Sigmoid colon (tissue), 6 donors: ENCODE measurements at regions not wholly inside any gene's neighbourhood (a gene's known extent, or its start where the extent isn't known, plus 50 kb on each side); places are given as distances from the start of the nearest gene placed in this dataset.

Source experiments
- DNase-seq: peaks from one replicate; pipeline ENCODE4 v3.0.0-alpha.2; 2019
- H3K27ac ChIP-seq, 4 donors: fragments of 200-600 bp; sonication (generic); one replicate each; pipeline ENCODE4 v1.5.1; 2016 to 2019; ENCODE audit warnings: mild to moderate bottlenecking in 1 of 4
- H3K27me3 ChIP-seq, 3 donors: fragments of 200-600 bp; sonication (generic); one replicate each; pipeline ENCODE4 v1.5.1; 2019; ENCODE audit warnings: mild to moderate bottlenecking in 1 of 3
- H3K36me3 ChIP-seq, 4 donors: fragments of 200-600 bp; sonication (generic); one replicate each; pipeline ENCODE4 v1.5.1; 2016 to 2019
- H3K4me1 ChIP-seq, 4 donors: fragments of 200-600 bp; sonication (generic); one replicate each; pipeline ENCODE4 v1.5.1; 2017 to 2019
- H3K4me3 ChIP-seq, 4 donors: fragments of 200-600 bp; sonication (generic); one replicate each; pipeline ENCODE4 v1.5.1; 2017 to 2019; ENCODE audit warnings: mild to moderate bottlenecking in 2 of 4, moderate library complexity in 1 of 4
- H3K9me3 ChIP-seq, 4 donors: fragments of 200-600 bp in 3 of 4; sonication (generic) in 3 of 4; one replicate each; pipeline versions ENCODE4 v1.5.1 to v1.6.1; 2013 to 2019
- EP300 ChIP-seq, 4 donors: sonication (generic); formaldehyde crosslinking; IDR thresholded peaks; one replicate each; pipeline ENCODE4 v1.6.1; 2017; ENCODE audit warnings: antibody characterized with exemption in 4 of 4
- POLR2A ChIP-seq, 2 donors: fragments of 450-650 bp; IDR thresholded peaks; one replicate each; pipeline ENCODE4 v1.6.1; 2016; ENCODE audit warnings: antibody characterized with exemption in 2 of 2, mild to moderate bottlenecking in 2 of 2, moderate library complexity in 2 of 2
- POLR2AphosphoS5 ChIP-seq, 4 donors: sonication (generic); formaldehyde crosslinking; IDR thresholded peaks; one replicate each; pipeline ENCODE4 v1.6.1; 2017; ENCODE audit warnings: antibody characterized with exemption in 4 of 4
- WGBS, 2 donors: extraction: QIAGEN DNeasy Blood & Tissue Kit; methylation state at CpG; one replicate each; pipeline ENCODE4 v1.1.7; 2013; 5-methylcytosine and 5-hydroxymethylcytosine counted together
- intact Hi-C: fragments of 100-400 bp; cut with DNase I; formaldehyde crosslinking; loops from one replicate; pipeline ENCODE4 v1.15.1; 2023
- TF ChIP-seq, protein P1 (sequence below), 4 experiments: fragments of 450-650 bp in 3 of 4; fragments of 200-600 bp in 1 of 4; IDR thresholded peaks; one replicate each; pipeline ENCODE4 v1.5.1; 2016 to 2019; ENCODE audit warnings: antibody characterized with exemption in 4 of 4, mild to moderate bottlenecking in 3 of 4, moderate library complexity in 2 of 4
- donor health status: healthy with polysubstance abuse.
- donor health status: healthy.

DNA sequence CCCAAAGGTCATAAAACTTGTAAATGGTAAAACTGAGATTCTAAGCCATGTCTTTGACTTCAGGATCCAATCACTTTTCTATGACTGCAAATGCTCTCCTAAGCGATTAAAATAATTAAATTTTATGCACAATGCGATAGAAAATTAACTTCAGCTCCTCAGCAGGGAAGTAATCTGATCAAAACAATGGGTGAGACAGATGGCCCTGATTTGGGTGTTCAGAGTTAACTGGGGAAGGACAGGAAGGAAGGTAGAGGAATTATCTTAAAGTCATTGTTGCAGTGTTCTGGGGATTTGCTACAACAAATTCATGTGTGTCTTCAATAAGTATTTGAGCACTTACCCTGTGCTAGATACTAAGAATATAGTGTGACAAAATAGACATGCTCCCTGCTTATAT, 446.0 kb upstream of the MEX3C start:
- Histone ChIP-seq H3K4me1 (no peaks in the 10 kb centered on the region), H3K27ac (no peak overlapping the region), H3K36me3 (no peaks in the 10 kb centered on the region), H3K9me3 (no peaks in the 10 kb centered on the region), H3K27me3 (no peaks in the 10 kb centered on the region), H3K4me3 (no peak overlapping the region)
- intact Hi-C loops, result no loop called here
- no peak for DNase-seq
- WGBS, 2 donors, result 85 to 93% methylated on average over 2 of the region's 2 CpGs
- TF ChIP-seq, protein P1, sequence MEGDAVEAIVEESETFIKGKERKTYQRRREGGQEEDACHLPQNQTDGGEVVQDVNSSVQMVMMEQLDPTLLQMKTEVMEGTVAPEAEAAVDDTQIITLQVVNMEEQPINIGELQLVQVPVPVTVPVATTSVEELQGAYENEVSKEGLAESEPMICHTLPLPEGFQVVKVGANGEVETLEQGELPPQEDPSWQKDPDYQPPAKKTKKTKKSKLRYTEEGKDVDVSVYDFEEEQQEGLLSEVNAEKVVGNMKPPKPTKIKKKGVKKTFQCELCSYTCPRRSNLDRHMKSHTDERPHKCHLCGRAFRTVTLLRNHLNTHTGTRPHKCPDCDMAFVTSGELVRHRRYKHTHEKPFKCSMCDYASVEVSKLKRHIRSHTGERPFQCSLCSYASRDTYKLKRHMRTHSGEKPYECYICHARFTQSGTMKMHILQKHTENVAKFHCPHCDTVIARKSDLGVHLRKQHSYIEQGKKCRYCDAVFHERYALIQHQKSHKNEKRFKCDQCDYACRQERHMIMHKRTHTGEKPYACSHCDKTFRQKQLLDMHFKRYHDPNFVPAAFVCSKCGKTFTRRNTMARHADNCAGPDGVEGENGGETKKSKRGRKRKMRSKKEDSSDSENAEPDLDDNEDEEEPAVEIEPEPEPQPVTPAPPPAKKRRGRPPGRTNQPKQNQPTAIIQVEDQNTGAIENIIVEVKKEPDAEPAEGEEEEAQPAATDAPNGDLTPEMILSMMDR (IDR thresholded peaks at IDR 0.05), result no peak
- TF ChIP-seq POLR2AphosphoS5 (IDR thresholded peaks at IDR 0.05) (no peak), POLR2A (IDR thresholded peaks at IDR 0.05) (no peak), EP300 (IDR thresholded peaks at IDR 0.05) (no peak)

DNA sequence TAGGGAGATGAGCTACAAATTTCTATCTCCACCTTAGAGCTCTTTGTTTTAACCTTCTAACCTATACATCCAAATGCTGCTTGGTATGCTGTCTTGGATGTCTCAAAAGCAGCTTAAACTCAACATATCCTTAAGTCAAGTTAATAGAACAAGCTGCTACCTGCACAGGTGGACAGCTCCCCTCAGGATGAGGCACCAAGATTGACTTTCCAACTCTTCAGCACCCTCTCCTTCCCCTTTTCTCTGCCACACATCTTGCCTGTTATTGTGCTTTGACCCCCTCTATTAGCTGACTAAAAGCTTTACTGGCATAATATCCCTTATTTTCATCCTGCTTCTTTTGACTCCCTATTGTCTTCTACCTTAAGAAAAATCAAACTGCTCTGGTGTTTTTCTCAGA, 448.1 kb upstream of the MEX3C start:
- no peak overlapping the region for H3K27ac ChIP-seq
- intact Hi-C loops, result no loop called here
- no peaks in the 10 kb centered on the region for H3K27me3 ChIP-seq
- H3K9me3 ChIP-seq, result no peaks in the 10 kb centered on the region
- DNase-seq, result no peak
- no peak overlapping the region for H3K4me3 ChIP-seq
- TF ChIP-seq, protein P1 (IDR thresholded peaks at IDR 0.05), result no peak
- TF ChIP-seq POLR2A (IDR thresholded peaks at IDR 0.05) (no peak), EP300 (IDR thresholded peaks at IDR 0.05) (no peak), POLR2AphosphoS5 (IDR thresholded peaks at IDR 0.05) (no peak)
- no peaks in the 10 kb centered on the region for H3K4me1 ChIP-seq
- H3K36me3 ChIP-seq, result no peaks in the 10 kb centered on the region

DNA sequence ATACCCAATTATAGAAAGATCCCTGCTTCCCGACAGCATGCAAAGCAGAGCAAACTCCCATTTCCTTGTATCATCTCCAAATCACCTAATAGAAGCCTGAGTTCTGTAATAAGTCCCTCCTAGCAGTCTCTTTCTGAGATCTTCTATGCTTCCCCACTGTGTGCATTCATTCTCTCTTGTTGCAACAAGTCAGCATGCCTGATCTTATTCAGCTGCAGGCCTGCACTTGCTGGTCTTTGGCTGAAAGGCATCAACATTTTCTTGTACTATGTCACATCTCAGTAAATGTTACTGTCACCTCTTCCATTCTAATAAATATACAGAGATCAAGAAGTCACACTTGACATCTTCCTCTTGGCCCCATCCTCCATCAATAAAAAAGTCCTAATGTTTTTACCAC, 449.9 kb upstream of the MEX3C start:
- H3K27me3 ChIP-seq, result no peaks in the 10 kb centered on the region
- H3K9me3 ChIP-seq, result no peaks in the 10 kb centered on the region
- no peak overlapping the region for H3K27ac ChIP-seq
- no peaks in the 10 kb centered on the region for H3K4me1 ChIP-seq
- DNase-seq, result no peak
- H3K4me3 ChIP-seq, result no peak overlapping the region
- intact Hi-C loops, result no loop called here
- WGBS, 2 donors, result 88 to 89% methylated on average over 1 of the region's 1 CpG
- H3K36me3 ChIP-seq, result no peaks in the 10 kb centered on the region
- TF ChIP-seq POLR2A (IDR thresholded peaks at IDR 0.05), result no peak
- TF ChIP-seq, protein P1 (IDR thresholded peaks at IDR 0.05), result no peak
- TF ChIP-seq EP300 (IDR thresholded peaks at IDR 0.05), result no peak
- TF ChIP-seq POLR2AphosphoS5 (IDR thresholded peaks at IDR 0.05), result no peak

- no peak for DNase-seq
- no peaks in the 10 kb centered on the region for H3K9me3 ChIP-seq
- intact Hi-C loops, result no loop called here
- TF ChIP-seq, protein P1 (IDR thresholded peaks at IDR 0.05), result no peak
- TF ChIP-seq POLR2AphosphoS5 (IDR thresholded peaks at IDR 0.05), result no peak
- no peaks in the 10 kb centered on the region for H3K4me1 ChIP-seq
- H3K36me3 ChIP-seq, result no peaks in the 10 kb centered on the region
- WGBS, 2 donors, result 57 to 68% methylated on average over 2 of the region's 2 CpGs
- H3K27me3 ChIP-seq, result no peaks in the 10 kb centered on the region
- no peak overlapping the region for H3K4me3 ChIP-seq
- H3K27ac ChIP-seq, result no peak overlapping the region
Measured at GRCh38 chr18:51647942-51648341, 450.5 kb upstream of the MEX3C start.

GRCh38 chr18:51649796-51650195, 452.3 kb upstream of the MEX3C start:
- Histone ChIP-seq H3K4me1 (no peaks in the 10 kb centered on the region), H3K9me3 (no peaks in the 10 kb centered on the region), H3K36me3 (no peaks in the 10 kb centered on the region), H3K27me3 (peaks cover 0 to 3% (median 0%) of the 10 kb centered on the region in 3 donors), H3K27ac (no peak overlapping the region), H3K4me3 (no peak overlapping the region)
- no peak for DNase-seq
- no peak for TF ChIP-seq POLR2A (IDR thresholded peaks at IDR 0.05)
- TF ChIP-seq, protein P1 (IDR thresholded peaks at IDR 0.05), result no peak
- no peak for TF ChIP-seq POLR2AphosphoS5 (IDR thresholded peaks at IDR 0.05)
- no peak for TF ChIP-seq EP300 (IDR thresholded peaks at IDR 0.05)
- intact Hi-C loops, result no loop called here
- WGBS, 2 donors, result 76 to 84% methylated on average over 1 of the region's 1 CpG
